Amygdala (tissue), 56 donors: ENCODE measurements at regions not wholly inside any gene's neighbourhood (a gene's known extent, or its start where the extent isn't known, plus 50 kb on each side); places are given as distances from the start of the nearest gene placed in this dataset.

ENCODE experiments used
- DNase-seq, 56 donors: peaks; one replicate each; lab custom pipeline; 2025; lab: John Stamatoyannopoulos, UW

DNA sequence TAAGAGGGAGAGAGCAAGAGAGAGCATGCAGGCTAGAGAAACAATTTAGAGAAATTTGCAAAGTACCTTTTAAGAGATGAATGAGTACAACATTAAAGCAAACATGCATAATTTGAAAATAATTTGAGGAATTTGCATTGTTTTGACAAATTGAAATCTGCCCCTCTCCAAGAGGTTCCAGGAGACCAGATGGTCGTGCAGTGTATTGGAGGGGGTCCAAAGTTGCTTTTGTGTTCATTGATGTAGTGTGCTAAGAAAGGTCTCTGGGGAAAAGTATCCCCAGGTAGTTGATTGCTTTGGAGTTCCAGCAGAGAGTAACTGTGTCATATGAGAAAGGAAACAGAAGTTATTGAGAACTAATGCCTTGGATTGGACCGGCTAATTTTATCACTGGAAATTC lies 635.0 kb upstream of the TENM3 start:
- no peak for DNase-seq

GRCh38 chr4:181611033-181611711 lies 632.0 kb upstream of the TENM3 start:
- DNase-seq: no peak

GRCh38 chr4:181611946-181612600 lies 631.1 kb upstream of the TENM3 start:
- DNase-seq: no peak

- DNase-seq: no peak
Observed at GRCh38 chr4:181613200-181613599, 630.0 kb upstream of the TENM3 start.

DNA sequence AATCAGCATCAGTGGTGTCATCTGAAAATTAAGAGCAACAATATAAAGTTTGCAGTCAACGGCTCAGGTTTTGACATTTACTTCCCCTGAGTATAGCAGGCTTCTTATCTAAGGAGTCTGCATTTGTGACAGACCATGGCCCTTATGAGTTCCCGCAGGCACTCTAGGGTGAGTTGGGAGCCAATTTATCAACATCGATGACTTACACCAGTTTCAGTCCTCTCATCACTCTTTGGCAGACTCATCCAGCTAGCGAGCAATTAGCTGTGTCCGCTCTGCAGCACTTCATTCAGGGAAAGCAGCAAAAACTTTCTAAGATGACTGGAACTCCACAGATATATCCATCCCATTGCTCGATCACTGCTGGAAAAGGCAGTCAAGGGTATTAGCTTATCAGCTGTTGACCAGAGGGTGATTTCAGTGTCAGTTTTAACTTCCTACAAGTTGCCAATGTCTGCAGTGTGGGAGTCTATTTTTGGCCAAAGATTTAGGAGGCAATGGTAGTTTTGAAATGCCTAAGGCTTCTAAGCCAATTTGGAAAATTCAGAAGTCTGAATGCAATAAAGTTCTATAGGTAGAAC lies 625.1 kb upstream of the TENM3 start:
- DNase-seq: no peak

GRCh38 chr4:181618896-181619295 lies 624.3 kb upstream of the TENM3 start:
- DNase-seq: no peak

DNA sequence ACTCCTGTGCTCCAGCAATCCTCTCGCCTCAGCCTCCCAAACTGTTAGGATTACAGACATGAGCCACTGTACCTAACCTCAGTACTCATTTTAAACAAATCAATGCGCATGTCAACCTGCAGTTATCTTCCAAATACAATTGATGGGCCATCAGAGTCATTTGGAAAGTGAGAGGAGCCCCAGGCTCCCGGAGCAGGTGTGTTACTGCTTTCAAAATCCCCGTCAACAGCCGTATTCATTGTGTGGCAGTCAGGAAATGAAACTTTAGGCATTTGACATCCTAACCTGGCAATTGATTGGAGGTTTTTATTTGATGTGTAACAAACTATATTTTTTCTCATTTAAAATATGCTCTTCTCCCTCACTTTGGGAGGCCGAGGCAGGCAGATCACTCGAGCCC lies 623.6 kb upstream of the TENM3 start:
- no peak for DNase-seq

DNA sequence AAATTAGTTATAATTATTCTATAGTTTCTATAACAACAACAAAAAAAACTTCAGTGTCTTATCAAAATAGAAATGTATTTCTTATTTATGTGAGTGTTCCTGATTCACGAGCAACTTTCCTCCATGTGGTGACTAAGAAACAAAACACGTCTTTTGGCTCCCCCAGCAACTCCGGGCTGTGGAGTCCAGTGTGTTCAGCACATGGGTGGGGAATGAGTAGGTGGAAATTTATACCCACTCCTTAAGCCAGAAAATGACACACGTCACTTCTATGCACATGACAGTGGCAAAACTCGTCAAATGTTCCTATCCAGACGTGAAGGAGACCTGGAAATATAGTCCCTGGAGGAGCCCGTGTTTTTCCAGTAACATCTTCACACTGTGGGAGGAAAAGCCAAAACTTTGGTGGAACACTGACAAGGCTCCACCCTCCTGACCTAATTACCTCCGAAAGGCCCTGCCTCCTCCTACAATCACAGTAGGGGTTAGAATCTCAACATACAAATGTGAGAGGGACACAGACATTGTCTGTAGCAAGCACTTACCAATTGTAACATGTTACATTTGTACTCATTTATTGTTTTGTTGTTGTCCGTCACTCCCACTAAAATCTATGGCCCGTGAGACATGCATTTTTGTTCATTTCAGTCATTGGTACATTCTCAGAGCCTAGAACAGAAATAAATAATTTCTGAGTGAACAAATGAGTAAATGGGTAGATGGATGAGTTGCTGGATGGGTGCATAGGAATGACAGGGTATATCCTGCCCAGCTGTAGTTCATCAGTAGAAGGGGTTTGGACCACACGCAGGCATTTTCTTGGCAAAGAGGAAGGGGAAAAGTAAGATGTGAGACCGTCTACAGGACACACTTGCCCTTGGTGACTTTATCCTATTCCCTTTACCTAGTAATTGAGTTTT lies 605.8 kb upstream of the TENM3 start:
- no peak for DNase-seq

GRCh38 chr4:181643466-181643865 lies 599.7 kb upstream of the TENM3 start:
- DNase-seq: no peak

DNA sequence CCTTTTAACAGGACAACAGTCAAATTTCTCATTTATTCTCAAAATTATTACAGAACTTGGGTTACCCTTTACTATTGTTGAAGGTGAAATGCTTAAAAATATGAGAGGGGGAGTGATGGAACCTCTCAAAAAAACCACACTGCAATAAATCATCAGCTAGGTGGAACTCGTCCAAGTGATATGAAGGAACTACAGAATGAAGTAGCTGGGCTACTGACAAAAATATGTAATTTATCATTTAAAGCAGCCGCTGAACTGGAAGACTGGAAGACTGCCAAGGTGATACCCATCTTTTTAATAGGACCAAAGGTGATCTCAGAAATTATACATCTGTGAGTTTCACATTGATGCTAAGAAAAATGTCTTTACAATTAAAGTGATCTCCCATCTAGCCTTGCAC lies 597.7 kb upstream of the TENM3 start:
- no peak for DNase-seq

GRCh38 chr4:181646864-181647263 lies 596.3 kb upstream of the TENM3 start:
- no peak for DNase-seq

- peak in 4 of 56 donors; percentile 5 to 26 (median 14) for DNase-seq
Observed at GRCh38 chr4:181647396-181648147, 595.6 kb upstream of the TENM3 start.

DNA sequence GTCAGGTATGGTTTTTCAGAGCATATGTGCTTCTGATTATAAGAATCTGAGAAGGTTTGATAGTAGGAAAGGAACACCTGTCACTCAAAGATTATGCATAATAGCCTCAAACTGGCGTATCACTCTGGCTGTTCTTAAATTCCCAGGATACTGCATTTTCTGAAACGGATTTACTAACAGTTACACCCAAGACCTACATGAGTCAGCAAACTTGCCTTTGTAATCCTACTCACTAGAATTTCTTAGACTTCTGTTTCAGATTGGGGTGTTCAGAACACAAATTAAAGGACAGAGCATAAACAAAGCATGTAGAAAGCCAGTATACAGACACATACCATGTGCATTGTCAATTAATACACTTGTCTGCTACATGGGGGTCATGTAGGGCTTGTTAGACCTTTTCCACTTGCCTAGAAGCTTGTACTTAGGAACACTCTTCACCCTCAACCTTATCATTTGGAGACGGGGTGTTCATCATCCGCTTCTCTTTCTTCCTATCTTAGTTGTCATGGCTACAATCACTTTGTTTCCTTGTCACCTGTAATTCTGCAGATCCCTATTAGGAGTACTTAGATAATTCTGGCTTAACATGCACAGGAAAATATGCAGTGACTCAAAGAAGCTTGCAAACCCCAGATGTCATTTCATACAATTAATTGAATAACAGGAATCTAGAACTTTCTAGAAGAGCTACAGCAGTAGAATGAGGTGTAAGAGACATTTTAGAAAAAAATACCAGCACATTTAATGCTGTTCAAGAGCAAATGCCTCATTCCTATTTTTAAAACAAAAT lies 593.0 kb upstream of the TENM3 start:
- DNase-seq: no peak

DNA sequence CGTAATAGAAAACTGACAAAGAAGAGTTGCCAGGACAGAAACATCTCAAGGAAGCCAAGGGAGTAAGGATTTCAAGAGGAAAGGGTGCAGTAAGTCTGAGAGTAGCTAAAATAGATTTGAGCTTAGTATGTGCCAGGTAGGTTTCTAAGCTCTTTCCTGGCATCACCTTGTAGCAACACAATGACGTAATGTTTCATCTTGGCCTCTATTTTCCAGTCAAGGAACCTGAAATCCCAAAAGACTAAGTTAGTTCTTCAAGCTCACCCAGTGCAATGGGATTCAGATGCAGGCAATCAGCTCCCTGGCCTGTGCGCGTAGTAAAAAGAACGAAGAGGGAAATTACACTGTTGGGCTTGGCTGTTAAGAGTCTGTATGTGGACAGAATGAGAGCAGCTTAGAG lies 586.5 kb upstream of the TENM3 start:
- no peak for DNase-seq

DNA sequence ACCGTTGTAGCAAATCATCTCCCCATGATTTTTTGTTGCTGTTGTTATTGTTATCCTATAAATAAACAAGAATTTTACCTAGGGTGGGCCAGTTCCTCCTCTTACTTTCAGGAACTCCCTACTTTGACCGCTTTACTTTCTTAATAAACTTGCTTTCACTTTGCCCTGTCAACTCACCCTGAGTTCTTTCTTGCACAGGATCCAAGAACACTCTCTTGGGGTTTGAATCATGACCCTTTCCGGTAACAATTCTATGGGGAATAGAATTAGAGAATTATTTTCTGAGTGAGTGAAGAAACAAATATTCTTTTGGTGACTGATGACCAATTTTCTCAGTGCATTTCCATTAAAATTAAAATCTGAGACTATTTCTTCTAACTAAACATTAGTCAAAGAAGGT lies 584.0 kb upstream of the TENM3 start:
- no peak for DNase-seq

DNA sequence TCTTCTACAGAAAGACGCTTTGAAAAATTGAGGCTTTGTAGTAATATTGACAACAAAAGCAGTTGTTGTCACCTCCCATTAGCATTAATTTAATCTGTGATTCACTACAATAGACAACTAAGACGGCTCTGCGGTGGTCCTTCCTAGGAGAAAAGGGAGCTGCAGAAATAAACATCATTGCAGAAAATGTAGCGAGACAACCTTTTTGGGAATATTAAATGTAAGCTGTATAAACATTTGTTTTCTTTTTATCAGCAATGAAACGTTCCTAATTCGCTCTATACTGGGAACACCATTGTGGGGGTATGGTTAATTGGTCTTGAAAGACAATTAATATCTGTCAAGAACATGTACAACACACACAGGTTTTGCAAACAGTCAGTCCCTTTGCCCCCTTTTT lies 583.3 kb upstream of the TENM3 start:
- DNase-seq: no peak

DNA sequence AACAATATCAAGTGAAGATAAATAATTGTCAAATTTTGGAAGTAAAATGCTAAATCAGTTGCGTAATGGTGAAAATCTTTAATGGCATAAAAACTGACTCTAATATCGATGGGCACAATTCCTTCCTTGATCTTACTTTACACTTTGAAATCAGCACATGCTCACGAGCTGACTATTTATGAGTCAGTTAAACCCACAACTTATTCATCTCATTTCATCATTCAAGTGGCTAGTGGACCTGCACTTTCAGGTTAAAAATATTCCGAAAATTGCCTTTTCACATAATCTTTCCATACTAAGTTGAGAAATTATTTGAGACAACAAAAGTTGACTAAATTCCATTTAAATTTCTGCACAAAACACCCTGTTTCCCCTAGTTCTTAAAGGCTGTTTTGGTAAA lies 582.1 kb upstream of the TENM3 start:
- DNase-seq: no peak

- DNase-seq: no peak
Observed at GRCh38 chr4:181661923-181662322, 581.3 kb upstream of the TENM3 start.

DNA sequence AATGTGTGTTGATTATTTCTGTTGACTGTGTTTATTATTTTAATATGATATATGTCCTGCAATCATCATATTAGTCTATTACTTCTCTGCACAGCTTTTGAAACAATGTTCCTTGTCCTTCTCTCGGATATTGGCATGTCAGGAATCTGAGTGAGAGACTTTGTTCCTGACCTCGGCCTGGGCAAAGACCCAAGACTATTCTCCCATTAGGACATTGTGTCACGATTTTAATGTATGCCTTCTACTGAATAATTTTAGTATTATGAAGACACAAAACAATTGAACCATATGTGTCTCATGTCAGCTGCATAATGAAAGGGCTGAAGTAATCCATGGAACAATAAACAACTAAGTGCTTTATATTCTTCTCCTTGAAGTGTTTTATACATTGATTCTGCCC lies 580.8 kb upstream of the TENM3 start:
- peak in 20 of 56 donors; percentile 1 to 42 (median 15) for DNase-seq

GRCh38 chr4:181670506-181670905 lies 572.7 kb upstream of the TENM3 start:
- DNase-seq: no peak
